PC-3 (cell line): ENCODE measurements at regions not wholly inside any gene's neighbourhood (a gene's known extent, or its start where the extent isn't known, plus 50 kb on each side); places are given as distances from the start of the nearest gene placed in this dataset.

ENCODE experiments used
- CTCF ChIP-seq: fragments of 300-600 bp; sonication (generic); conservative IDR thresholded peaks from 2 replicates; pipeline ENCODE4 v1.5.1; 2017; ENCODE audit warnings: antibody characterized with exemption, low read depth, mild to moderate bottlenecking, low read length
- EZH2 ChIP-seq: fragments of 300-600 bp; sonication (generic); IDR thresholded peaks from one replicate; pipeline ENCODE4 v1.6.1; 2017; ENCODE audit warnings: antibody characterized with exemption, mild to moderate bottlenecking, low read length; ENCODE audit not compliant: unreplicated experiment
- EZH2phosphoT487 ChIP-seq: fragments of 300-600 bp; sonication (generic); IDR thresholded peaks from 2 replicates; pipeline ENCODE4 v1.6.1; 2018; ENCODE audit warnings: mild to moderate bottlenecking, antibody characterized with exemption, low read length, borderline replicate concordance

- no peak for TF ChIP-seq CTCF
- no peak for TF ChIP-seq EZH2phosphoT487
- TF ChIP-seq EZH2 = no peak
These were observed 74.7 kb upstream of the B3GAT1 start for GRCh38 chr11:134486704-134487103.
